ENCODE measurements at regions not wholly inside any gene's neighbourhood (a gene's known extent, or its start where the extent isn't known, plus 50 kb on each side); places are given as distances from the start of the nearest gene placed in this dataset.

- Histone ChIP-seq H3K9ac (no peak overlapping the region), H3K79me2 (ENCODE audit: low read depth) (no peaks in the 10 kb centered on the region), H3K4me2 (no peak overlapping the region), H2AFZ (replicated peaks) (no peak overlapping the region), H3F3A (ENCODE audit: low read depth) (no peaks in the 10 kb centered on the region), H3K4me3 (no peak overlapping the region), H3K27me3 (no peaks in the 10 kb centered on the region), H4K20me1 (ENCODE audit: low read depth) (no peaks in the 10 kb centered on the region), H3K9me3 (ENCODE audit: low read depth) (no peaks in the 10 kb centered on the region), H3K27ac (no peak overlapping the region), H3K4me1 (no peaks in the 10 kb centered on the region), H3K36me3 (no peaks in the 10 kb centered on the region)
- DNase-seq (ENCODE audit: low spot score) = no peak
- TF ChIP-seq CTCF (IDR thresholded peaks at IDR 0.05) (no peak), EZH2phosphoT487 (IDR thresholded peaks at IDR 0.05) (no peak), EZH2 (IDR thresholded peaks at IDR 0.05) (no peak)
- Mint-ChIP-seq H3K4me1 (no peaks in the 10 kb centered on the region), H3K9me3 (peaks cover 9% of the 10 kb centered on the region), H3K27me3 (ENCODE audit: insufficient read depth, low read depth) (peaks cover 3% of the 10 kb centered on the region), H3K4me3 (no peak overlapping the region), H3K27ac (no peak overlapping the region), H3K36me3 (no peaks in the 10 kb centered on the region)
Measured at GRCh38 chr9:135330307-135330631, 149.3 kb upstream of the PPP1R26 start.

DNA sequence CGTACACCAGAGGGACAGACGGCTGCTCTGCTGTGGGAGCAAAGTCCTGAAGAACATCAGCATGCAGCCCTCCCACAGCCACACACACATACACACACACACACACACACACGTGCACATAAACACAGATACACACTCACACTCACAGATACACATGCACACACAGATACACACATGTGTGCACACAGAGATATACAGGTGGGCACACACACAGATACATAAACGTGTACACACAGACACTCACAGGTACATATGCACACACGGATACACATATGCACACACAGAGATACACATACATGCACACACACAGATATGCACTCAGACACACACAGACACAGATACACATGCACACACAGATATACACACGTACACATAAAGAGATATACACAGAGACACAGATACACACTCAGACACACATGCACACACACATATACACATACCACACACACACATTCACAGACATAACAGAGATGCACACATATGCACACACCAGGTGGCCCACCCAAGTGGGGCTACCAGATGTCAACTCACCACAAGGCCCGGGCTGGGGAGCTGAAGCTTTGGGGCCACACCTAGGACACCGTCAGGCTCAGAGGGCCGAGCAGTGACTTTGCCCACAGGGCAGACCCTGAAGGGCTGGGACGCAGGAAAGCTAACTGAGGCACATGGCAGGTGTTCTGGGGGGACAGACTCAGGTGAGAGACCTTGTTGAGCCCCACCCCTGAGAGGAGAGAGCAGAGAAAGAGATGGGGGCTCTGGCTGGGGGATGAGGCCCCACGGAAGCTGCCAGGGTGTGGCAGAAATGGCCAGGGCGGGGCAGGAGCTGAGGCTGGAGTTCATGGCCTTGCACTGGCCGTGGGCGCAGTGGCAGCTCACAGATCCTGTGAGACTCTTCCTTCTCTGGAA is 148.6 kb upstream of the PPP1R26 start:
- no peak for TF ChIP-seq EZH2phosphoT487 (IDR thresholded peaks at IDR 0.05)
- H3K36me3 ChIP-seq = no peaks in the 10 kb centered on the region
- H3K27ac Mint-ChIP-seq = no peak overlapping the region
- no peaks in the 10 kb centered on the region for H3K4me1 Mint-ChIP-seq
- peaks cover 3% of the 10 kb centered on the region for H3K27me3 Mint-ChIP-seq (ENCODE audit: insufficient read depth, low read depth)
- no peak overlapping the region for H2AFZ ChIP-seq (replicated peaks)
- DNase-seq (ENCODE audit: low spot score) = no peak
- H3K4me2 ChIP-seq = no peak overlapping the region
- H3K36me3 Mint-ChIP-seq = no peaks in the 10 kb centered on the region
- H3K4me3 Mint-ChIP-seq = no peak overlapping the region
- H4K20me1 ChIP-seq (ENCODE audit: low read depth) = no peaks in the 10 kb centered on the region
- H3K79me2 ChIP-seq (ENCODE audit: low read depth) = no peaks in the 10 kb centered on the region
- H3K9me3 ChIP-seq (ENCODE audit: low read depth) = no peaks in the 10 kb centered on the region
- no peak overlapping the region for H3K4me3 ChIP-seq
- no peak overlapping the region for H3K27ac ChIP-seq
- H3K9me3 Mint-ChIP-seq = peaks cover 7% of the 10 kb centered on the region
- H3K4me1 ChIP-seq = no peaks in the 10 kb centered on the region
- no peaks in the 10 kb centered on the region for H3K27me3 ChIP-seq
- no peaks in the 10 kb centered on the region for H3F3A ChIP-seq (ENCODE audit: low read depth)
- H3K9ac ChIP-seq = no peak overlapping the region

DNA sequence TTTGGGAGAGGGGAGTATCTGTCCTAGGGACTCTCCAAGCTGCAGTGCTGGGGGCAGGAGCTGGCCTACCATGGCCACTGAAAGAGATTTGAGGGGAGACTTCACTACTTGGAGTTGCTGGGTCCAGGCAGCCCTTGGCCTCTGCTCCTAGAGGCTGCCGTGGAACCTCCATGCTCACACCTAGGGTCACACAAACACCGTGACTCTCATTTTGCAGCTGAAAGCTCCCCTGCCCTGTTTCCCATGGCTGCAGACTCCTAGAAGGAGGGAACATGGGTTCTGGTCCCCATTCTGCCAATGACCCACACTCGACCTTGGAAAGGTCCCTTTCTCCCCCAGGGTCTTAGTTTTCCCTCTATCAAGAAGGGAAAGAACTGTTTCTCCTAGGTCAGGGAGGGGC is 147.1 kb upstream of the PPP1R26 start:
- no peaks in the 10 kb centered on the region for H3K4me1 ChIP-seq
- H3K36me3 ChIP-seq = no peaks in the 10 kb centered on the region
- no peak overlapping the region for H3K27ac Mint-ChIP-seq
- no peaks in the 10 kb centered on the region for H3K36me3 Mint-ChIP-seq
- H3K27ac ChIP-seq = no peak overlapping the region
- DNase-seq (ENCODE audit: low spot score) = no peak
- H2AFZ ChIP-seq (replicated peaks) = no peak overlapping the region
- peaks cover 4% of the 10 kb centered on the region for H3K9me3 Mint-ChIP-seq
- peaks cover 4% of the 10 kb centered on the region for H3K4me1 Mint-ChIP-seq
- no peak overlapping the region for H3K4me2 ChIP-seq
- H3K9me3 ChIP-seq (ENCODE audit: low read depth) = no peaks in the 10 kb centered on the region
- H3K4me3 Mint-ChIP-seq = no peak overlapping the region
- H3K27me3 Mint-ChIP-seq (ENCODE audit: insufficient read depth, low read depth) = peaks cover 6% of the 10 kb centered on the region
- TF ChIP-seq EZH2 (IDR thresholded peaks at IDR 0.05) (no peak), EZH2phosphoT487 (IDR thresholded peaks at IDR 0.05) (no peak), CTCF (IDR thresholded peaks at IDR 0.05) (no peak)
- no peaks in the 10 kb centered on the region for H3K79me2 ChIP-seq (ENCODE audit: low read depth)
- no peak overlapping the region for H3K9ac ChIP-seq
- no peaks in the 10 kb centered on the region for H3F3A ChIP-seq (ENCODE audit: low read depth)
- H3K27me3 ChIP-seq = no peaks in the 10 kb centered on the region
- H4K20me1 ChIP-seq (ENCODE audit: low read depth) = no peaks in the 10 kb centered on the region
- no peak overlapping the region for H3K4me3 ChIP-seq
